Liver (tissue), 8 donors: ENCODE measurements at regions not wholly inside any gene's neighbourhood (a gene's known extent, or its start where the extent isn't known, plus 50 kb on each side); places are given as distances from the start of the nearest gene placed in this dataset.

Source experiments
- DNase-seq: peaks from one replicate; pipeline ENCODE4 v3.0.0-alpha.2; 2017; ENCODE audit warnings: low spot score
- H3K27ac ChIP-seq, 2 donors: one replicate each; pipeline ENCODE4 v1.7.0; 2013; ENCODE audit warnings: inconsistent platforms in 2 of 2, low read length in 2 of 2, control low read depth in 1 of 2, low read depth in 1 of 2, mild to moderate bottlenecking in 1 of 2
- H3K27me3 ChIP-seq, 4 donors: one replicate each; pipeline versions ENCODE4 v1.6.1 to v1.7.0; 2013; ENCODE audit warnings: low read length in 3 of 4, inconsistent platforms in 1 of 4, mild to moderate bottlenecking in 1 of 4, moderate library complexity in 1 of 4; ENCODE audit not compliant: control insufficient read depth in 4 of 4, insufficient read depth in 4 of 4
- H3K36me3 ChIP-seq, 4 donors: one replicate each; pipeline versions ENCODE4 v1.6.1 to v1.7.0; 2013; ENCODE audit warnings: low read length in 3 of 4, mild to moderate bottlenecking in 3 of 4, low read depth in 1 of 4, moderate library complexity in 1 of 4; ENCODE audit not compliant: control insufficient read depth in 4 of 4, insufficient read depth in 3 of 4
- H3K4me1 ChIP-seq, 4 donors: one replicate each; pipeline versions ENCODE4 v1.6.1 to v1.7.0; 2013; ENCODE audit warnings: low read length in 3 of 4, mild to moderate bottlenecking in 3 of 4, moderate library complexity in 1 of 4; ENCODE audit not compliant: control insufficient read depth in 4 of 4, insufficient read depth in 4 of 4
- H3K4me3 ChIP-seq, 3 donors: one replicate each; pipeline versions ENCODE4 v1.6.1 to v1.7.0; 2013; ENCODE audit warnings: low read length in 3 of 3, control low read depth in 1 of 3, low read depth in 1 of 3, mild to moderate bottlenecking in 1 of 3
- H3K9ac ChIP-seq, 2 donors: one replicate each; pipeline ENCODE4 v1.7.0; 2013; ENCODE audit warnings: low read length in 2 of 2, mild to moderate bottlenecking in 2 of 2, moderate library complexity in 2 of 2, control low read depth in 1 of 2, low read depth in 1 of 2
- H3K9me3 ChIP-seq, 4 donors: one replicate each; pipeline versions ENCODE4 v1.6.1 to v1.7.0; 2013; ENCODE audit warnings: low read length in 3 of 4; ENCODE audit not compliant: control insufficient read depth in 4 of 4
- EGR1 ChIP-seq, 2 donors: IDR thresholded peaks; 2 replicates each; pipeline ENCODE4 v1.6.1; 2016 to 2018; ENCODE audit warnings: antibody characterized with exemption in 2 of 2, low read depth in 2 of 2
- FOXA1 ChIP-seq: IDR thresholded peaks from 2 replicates; pipeline ENCODE4 v1.6.1; 2016; ENCODE audit warnings: antibody characterized with exemption
- FOXA2 ChIP-seq: IDR thresholded peaks from 2 replicates; pipeline ENCODE4 v1.6.1; 2016; ENCODE audit warnings: antibody characterized with exemption
- GABPA ChIP-seq, 2 donors: IDR thresholded peaks in 1 of 2; conservative IDR thresholded peaks in 1 of 2; 2 replicates each; pipeline ENCODE4 v1.6.1; 2016; ENCODE audit warnings: antibody characterized with exemption in 2 of 2, mild to moderate bottlenecking in 1 of 2, moderate library complexity in 1 of 2
- HNF4A ChIP-seq, 2 donors: conservative IDR thresholded peaks; 2 replicates each; pipeline ENCODE4 v1.6.1; 2016; ENCODE audit warnings: antibody characterized with exemption in 2 of 2, mild to moderate bottlenecking in 2 of 2
- HNF4G ChIP-seq: IDR thresholded peaks from 2 replicates; pipeline ENCODE4 v1.6.1; 2016; ENCODE audit warnings: antibody characterized with exemption
- JUND ChIP-seq, 2 donors: IDR thresholded peaks; 2 replicates each; pipeline ENCODE4 v1.6.1; 2016; ENCODE audit warnings: antibody characterized with exemption in 2 of 2
- NR2F2 ChIP-seq: IDR thresholded peaks from 2 replicates; pipeline ENCODE4 v1.6.1; 2016; ENCODE audit warnings: antibody characterized with exemption
- RAD21 ChIP-seq, 2 donors: IDR thresholded peaks; 2 replicates each; pipeline ENCODE4 v1.6.1; 2016; ENCODE audit warnings: antibody characterized with exemption in 2 of 2, mild to moderate bottlenecking in 2 of 2
- RXRA ChIP-seq, 2 donors: IDR thresholded peaks; 2 replicates each; pipeline ENCODE4 v1.6.1; 2017 to 2018; ENCODE audit warnings: antibody characterized with exemption in 2 of 2, mild to moderate bottlenecking in 1 of 2
- SP1 ChIP-seq: IDR thresholded peaks from 2 replicates; pipeline ENCODE4 v1.6.1; 2018; ENCODE audit warnings: antibody characterized with exemption, mild to moderate bottlenecking
- TAF1 ChIP-seq: conservative IDR thresholded peaks from 2 replicates; pipeline ENCODE4 v1.6.1; 2016; ENCODE audit warnings: antibody characterized with exemption, mild to moderate bottlenecking
- YY1 ChIP-seq: IDR thresholded peaks from 2 replicates; pipeline ENCODE4 v1.6.1; 2016; ENCODE audit warnings: antibody characterized with exemption, mild to moderate bottlenecking
- WGBS: extraction: QIAGEN DNeasy Blood & Tissue Kit; methylation state at CpG from one replicate; pipeline ENCODE4 v1.1.7; 2013; 5-methylcytosine and 5-hydroxymethylcytosine counted together
- TF ChIP-seq, protein P1 (sequence below): IDR thresholded peaks from 2 replicates; pipeline ENCODE4 v1.6.1; 2016; ENCODE audit warnings: antibody characterized with exemption
- TF ChIP-seq, protein P2 (sequence below): IDR thresholded peaks from 2 replicates; pipeline ENCODE4 v1.6.1; 2016; ENCODE audit warnings: antibody characterized with exemption
- TF ChIP-seq, protein P3 (sequence below): IDR thresholded peaks from 2 replicates; pipeline ENCODE4 v1.6.1; 2016; ENCODE audit warnings: antibody characterized with exemption
- TF ChIP-seq, protein P4 (sequence below): IDR thresholded peaks from 2 replicates; pipeline ENCODE4 v1.6.1; 2016; ENCODE audit warnings: antibody characterized with exemption, mild to moderate bottlenecking
- TF ChIP-seq, protein P5 (sequence below): fragments of 150-350 bp; IDR thresholded peaks from 2 replicates; pipeline ENCODE4 v1.5.1; 2017; ENCODE audit warnings: improper control_type of control experiment, low read depth, low read length; ENCODE audit not compliant: missing input control
- donor health status: healthy.
- donor health status: healthy.
- donor health status: healthy.
- donor health status: healthy.
- donor health status: healthy.

DNA sequence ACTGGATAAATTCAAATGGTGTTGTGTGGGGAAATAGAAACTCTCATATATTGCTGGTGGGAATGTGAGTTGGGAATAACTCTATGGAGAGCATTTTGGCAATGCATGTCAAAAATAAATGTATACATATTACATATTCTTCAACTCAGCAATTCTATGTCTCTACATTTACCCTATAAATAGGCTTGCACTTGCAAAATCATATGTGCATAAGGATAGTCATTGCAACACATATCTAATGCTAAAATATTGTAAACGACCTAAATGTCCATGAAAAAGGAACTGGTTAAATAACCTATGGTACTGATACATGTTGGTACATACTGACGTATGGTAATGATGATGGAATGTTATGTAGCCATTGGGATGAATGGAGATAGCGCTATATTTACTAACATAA is 94.5 kb upstream of the CHD1 start:
- no peak overlapping the region for H3K4me3 ChIP-seq
- no peak for DNase-seq
- H3K9me3 ChIP-seq: no peaks in the 10 kb centered on the region

DNA sequence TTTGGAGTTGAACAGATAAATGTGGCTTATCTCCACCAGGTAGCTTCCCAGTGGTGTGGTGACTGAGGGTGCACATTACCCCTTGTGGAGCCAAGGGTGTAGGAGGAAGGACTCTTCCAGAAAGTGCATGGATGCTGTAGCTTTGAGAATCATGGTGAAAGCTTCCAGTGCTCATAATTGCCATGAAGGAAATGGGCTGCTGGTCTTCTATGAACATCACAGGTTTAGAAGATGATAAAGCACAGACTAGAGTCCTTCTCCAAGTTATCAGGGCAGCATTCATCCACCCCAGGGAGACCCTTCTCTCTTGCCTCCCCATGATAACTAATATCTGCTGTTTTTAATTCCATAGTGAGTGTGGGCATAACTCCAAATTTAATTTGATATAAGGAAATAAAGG is 93.4 kb upstream of the CHD1 start:
- Histone ChIP-seq H3K4me3 (no peak overlapping the region), H3K27ac (no peak overlapping the region), H3K9ac (no peak overlapping the region), H3K36me3 (no peaks in the 10 kb centered on the region), H3K9me3 (no peaks in the 10 kb centered on the region), H3K27me3 (no peaks in the 10 kb centered on the region), H3K4me1 (peaks cover 7 to 38% (median 23%) of the 10 kb centered on the region in 4 donors)
- DNase-seq: no peak
- no peak for TF ChIP-seq HNF4G
- TF ChIP-seq, protein P1, sequence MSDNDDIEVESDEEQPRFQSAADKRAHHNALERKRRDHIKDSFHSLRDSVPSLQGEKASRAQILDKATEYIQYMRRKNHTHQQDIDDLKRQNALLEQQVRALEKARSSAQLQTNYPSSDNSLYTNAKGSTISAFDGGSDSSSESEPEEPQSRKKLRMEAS: no peak
- no peak for TF ChIP-seq RAD21 (IDR thresholded peaks at IDR 0.05)
- TF ChIP-seq, protein P2, sequence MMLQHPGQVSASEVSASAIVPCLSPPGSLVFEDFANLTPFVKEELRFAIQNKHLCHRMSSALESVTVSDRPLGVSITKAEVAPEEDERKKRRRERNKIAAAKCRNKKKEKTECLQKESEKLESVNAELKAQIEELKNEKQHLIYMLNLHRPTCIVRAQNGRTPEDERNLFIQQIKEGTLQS: no peak
- TF ChIP-seq, protein P3, sequence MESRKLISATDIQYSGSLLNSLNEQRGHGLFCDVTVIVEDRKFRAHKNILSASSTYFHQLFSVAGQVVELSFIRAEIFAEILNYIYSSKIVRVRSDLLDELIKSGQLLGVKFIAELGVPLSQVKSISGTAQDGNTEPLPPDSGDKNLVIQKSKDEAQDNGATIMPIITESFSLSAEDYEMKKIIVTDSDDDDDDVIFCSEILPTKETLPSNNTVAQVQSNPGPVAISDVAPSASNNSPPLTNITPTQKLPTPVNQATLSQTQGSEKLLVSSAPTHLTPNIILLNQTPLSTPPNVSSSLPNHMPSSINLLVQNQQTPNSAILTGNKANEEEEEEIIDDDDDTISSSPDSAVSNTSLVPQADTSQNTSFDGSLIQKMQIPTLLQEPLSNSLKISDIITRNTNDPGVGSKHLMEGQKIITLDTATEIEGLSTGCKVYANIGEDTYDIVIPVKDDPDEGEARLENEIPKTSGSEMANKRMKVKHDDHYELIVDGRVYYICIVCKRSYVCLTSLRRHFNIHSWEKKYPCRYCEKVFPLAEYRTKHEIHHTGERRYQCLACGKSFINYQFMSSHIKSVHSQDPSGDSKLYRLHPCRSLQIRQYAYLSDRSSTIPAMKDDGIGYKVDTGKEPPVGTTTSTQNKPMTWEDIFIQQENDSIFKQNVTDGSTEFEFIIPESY: no peak
- TF ChIP-seq FOXA2: no peak
- TF ChIP-seq EGR1 (IDR thresholded peaks at IDR 0.05; ENCODE audit: low read depth in 2 of 2): no peak
- no peak for TF ChIP-seq FOXA1
- TF ChIP-seq, protein P4, sequence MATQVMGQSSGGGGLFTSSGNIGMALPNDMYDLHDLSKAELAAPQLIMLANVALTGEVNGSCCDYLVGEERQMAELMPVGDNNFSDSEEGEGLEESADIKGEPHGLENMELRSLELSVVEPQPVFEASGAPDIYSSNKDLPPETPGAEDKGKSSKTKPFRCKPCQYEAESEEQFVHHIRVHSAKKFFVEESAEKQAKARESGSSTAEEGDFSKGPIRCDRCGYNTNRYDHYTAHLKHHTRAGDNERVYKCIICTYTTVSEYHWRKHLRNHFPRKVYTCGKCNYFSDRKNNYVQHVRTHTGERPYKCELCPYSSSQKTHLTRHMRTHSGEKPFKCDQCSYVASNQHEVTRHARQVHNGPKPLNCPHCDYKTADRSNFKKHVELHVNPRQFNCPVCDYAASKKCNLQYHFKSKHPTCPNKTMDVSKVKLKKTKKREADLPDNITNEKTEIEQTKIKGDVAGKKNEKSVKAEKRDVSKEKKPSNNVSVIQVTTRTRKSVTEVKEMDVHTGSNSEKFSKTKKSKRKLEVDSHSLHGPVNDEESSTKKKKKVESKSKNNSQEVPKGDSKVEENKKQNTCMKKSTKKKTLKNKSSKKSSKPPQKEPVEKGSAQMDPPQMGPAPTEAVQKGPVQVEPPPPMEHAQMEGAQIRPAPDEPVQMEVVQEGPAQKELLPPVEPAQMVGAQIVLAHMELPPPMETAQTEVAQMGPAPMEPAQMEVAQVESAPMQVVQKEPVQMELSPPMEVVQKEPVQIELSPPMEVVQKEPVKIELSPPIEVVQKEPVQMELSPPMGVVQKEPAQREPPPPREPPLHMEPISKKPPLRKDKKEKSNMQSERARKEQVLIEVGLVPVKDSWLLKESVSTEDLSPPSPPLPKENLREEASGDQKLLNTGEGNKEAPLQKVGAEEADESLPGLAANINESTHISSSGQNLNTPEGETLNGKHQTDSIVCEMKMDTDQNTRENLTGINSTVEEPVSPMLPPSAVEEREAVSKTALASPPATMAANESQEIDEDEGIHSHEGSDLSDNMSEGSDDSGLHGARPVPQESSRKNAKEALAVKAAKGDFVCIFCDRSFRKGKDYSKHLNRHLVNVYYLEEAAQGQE: no peak
- no peak for TF ChIP-seq NR2F2
- TF ChIP-seq YY1: no peak
- no peak for TF ChIP-seq JUND (IDR thresholded peaks at IDR 0.05)
- TF ChIP-seq, protein P5, sequence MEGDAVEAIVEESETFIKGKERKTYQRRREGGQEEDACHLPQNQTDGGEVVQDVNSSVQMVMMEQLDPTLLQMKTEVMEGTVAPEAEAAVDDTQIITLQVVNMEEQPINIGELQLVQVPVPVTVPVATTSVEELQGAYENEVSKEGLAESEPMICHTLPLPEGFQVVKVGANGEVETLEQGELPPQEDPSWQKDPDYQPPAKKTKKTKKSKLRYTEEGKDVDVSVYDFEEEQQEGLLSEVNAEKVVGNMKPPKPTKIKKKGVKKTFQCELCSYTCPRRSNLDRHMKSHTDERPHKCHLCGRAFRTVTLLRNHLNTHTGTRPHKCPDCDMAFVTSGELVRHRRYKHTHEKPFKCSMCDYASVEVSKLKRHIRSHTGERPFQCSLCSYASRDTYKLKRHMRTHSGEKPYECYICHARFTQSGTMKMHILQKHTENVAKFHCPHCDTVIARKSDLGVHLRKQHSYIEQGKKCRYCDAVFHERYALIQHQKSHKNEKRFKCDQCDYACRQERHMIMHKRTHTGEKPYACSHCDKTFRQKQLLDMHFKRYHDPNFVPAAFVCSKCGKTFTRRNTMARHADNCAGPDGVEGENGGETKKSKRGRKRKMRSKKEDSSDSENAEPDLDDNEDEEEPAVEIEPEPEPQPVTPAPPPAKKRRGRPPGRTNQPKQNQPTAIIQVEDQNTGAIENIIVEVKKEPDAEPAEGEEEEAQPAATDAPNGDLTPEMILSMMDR: no peak
- no peak for TF ChIP-seq HNF4A (conservative IDR thresholded peaks at IDR 0.05)
- no peak for TF ChIP-seq SP1
- no peak for TF ChIP-seq TAF1
- TF ChIP-seq RXRA (IDR thresholded peaks at IDR 0.05): no peak
- TF ChIP-seq GABPA (IDR thresholded peaks at IDR 0.05 in 1 of 2, conservative IDR thresholded peaks at IDR 0.05 in 1 of 2): no peak

More for the DNA sequence above, 94.5 kb upstream of the CHD1 start:
- Histone ChIP-seq H3K4me1 (peaks cover 7 to 38% (median 25%) of the 10 kb centered on the region in 4 donors), H3K9ac (no peak overlapping the region), H3K27ac (no peak overlapping the region), H3K36me3 (no peaks in the 10 kb centered on the region), H3K27me3 (no peaks in the 10 kb centered on the region)
- TF ChIP-seq NR2F2: no peak
- TF ChIP-seq EGR1 (IDR thresholded peaks at IDR 0.05; ENCODE audit: low read depth in 2 of 2): no peak
- no peak for TF ChIP-seq RAD21 (IDR thresholded peaks at IDR 0.05)
- no peak for TF ChIP-seq YY1
- TF ChIP-seq, protein P3: no peak
- no peak for TF ChIP-seq FOXA2
- no peak for TF ChIP-seq FOXA1
- TF ChIP-seq GABPA (IDR thresholded peaks at IDR 0.05 in 1 of 2, conservative IDR thresholded peaks at IDR 0.05 in 1 of 2): no peak
- TF ChIP-seq, protein P1: no peak
- 90% methylated on average over 3 of the region's 3 CpGs for WGBS
